ENCODE measurements at regions not wholly inside any gene's neighbourhood (a gene's known extent, or its start where the extent isn't known, plus 50 kb on each side); places are given as distances from the start of the nearest gene placed in this dataset.

- no peaks in the 10 kb centered on the region for H3K4me1 ChIP-seq
- TF ChIP-seq, protein P1, sequence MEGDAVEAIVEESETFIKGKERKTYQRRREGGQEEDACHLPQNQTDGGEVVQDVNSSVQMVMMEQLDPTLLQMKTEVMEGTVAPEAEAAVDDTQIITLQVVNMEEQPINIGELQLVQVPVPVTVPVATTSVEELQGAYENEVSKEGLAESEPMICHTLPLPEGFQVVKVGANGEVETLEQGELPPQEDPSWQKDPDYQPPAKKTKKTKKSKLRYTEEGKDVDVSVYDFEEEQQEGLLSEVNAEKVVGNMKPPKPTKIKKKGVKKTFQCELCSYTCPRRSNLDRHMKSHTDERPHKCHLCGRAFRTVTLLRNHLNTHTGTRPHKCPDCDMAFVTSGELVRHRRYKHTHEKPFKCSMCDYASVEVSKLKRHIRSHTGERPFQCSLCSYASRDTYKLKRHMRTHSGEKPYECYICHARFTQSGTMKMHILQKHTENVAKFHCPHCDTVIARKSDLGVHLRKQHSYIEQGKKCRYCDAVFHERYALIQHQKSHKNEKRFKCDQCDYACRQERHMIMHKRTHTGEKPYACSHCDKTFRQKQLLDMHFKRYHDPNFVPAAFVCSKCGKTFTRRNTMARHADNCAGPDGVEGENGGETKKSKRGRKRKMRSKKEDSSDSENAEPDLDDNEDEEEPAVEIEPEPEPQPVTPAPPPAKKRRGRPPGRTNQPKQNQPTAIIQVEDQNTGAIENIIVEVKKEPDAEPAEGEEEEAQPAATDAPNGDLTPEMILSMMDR (IDR thresholded peaks at IDR 0.05), result no peak
- H3K4me3 ChIP-seq, result no peak overlapping the region
- FAIRE-seq (no peak), ATAC-seq (no peak), DNase-seq (no peak)
- intact Hi-C loops (cut with DNase I), result no loop called here
- peaks cover 0 to 4% (median 0%) of the 10 kb centered on the region in 4 donors for H3K27me3 ChIP-seq
- H3K36me3 ChIP-seq, result no peaks in the 10 kb centered on the region
- 62 to 73% methylated on average over 2 of the region's 2 CpGs for WGBS, 2 donors
- no peaks in the 10 kb centered on the region for H3K9me3 ChIP-seq
- no peak overlapping the region for H3K27ac ChIP-seq
Measured at GRCh38 chr2:41634686-41635085, 413.1 kb upstream of the PKDCC start.

DNA sequence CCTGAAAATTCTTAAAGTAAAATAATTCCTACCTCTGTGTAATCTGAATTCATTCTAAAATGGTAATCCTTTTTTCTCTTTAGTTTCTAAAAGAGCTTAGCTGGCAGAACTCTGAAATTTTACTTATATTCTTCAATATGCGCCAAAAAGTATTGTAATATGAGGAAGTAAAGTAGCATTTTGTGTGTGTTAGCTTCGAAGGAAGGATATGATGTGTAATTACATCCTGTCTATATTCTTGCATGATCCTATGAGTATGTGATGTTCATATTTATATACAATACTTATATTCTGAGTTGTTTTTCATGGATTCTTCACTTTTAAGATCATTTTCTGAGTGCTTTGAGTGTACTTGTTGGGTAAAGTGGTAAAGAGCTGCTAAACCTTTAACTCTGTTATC, 402.9 kb upstream of the PKDCC start:
- Histone ChIP-seq H3K4me3 (no peak overlapping the region), H3K4me1 (no peaks in the 10 kb centered on the region), H3K9me3 (no peaks in the 10 kb centered on the region), H3K27ac (no peak overlapping the region), H3K27me3 (no peaks in the 10 kb centered on the region), H3K36me3 (no peaks in the 10 kb centered on the region)
- intact Hi-C loops (cut with DNase I), result no loop called here
- WGBS, 2 donors, result 52 to 68% methylated on average over 2 of the region's 2 CpGs
- ATAC-seq (no peak), FAIRE-seq (no peak), DNase-seq (no peak)
- TF ChIP-seq, protein P1 (IDR thresholded peaks at IDR 0.05), result no peak

- WGBS, 2 donors, result 57 to 88% methylated on average over 1 of the region's 1 CpG
- FAIRE-seq, result no peak
- intact Hi-C loops (cut with DNase I), result no loop called here
- Histone ChIP-seq H3K9me3 (no peaks in the 10 kb centered on the region), H3K4me3 (no peak overlapping the region), H3K4me1 (no peaks in the 10 kb centered on the region), H3K27ac (no peak overlapping the region), H3K36me3 (no peaks in the 10 kb centered on the region), H3K27me3 (no peaks in the 10 kb centered on the region)
- ATAC-seq, result no peak
- TF ChIP-seq, protein P1 (IDR thresholded peaks at IDR 0.05), result no peak
- no peak for DNase-seq
Measured at GRCh38 chr2:41647468-41648050, 400.3 kb upstream of the PKDCC start.

DNA sequence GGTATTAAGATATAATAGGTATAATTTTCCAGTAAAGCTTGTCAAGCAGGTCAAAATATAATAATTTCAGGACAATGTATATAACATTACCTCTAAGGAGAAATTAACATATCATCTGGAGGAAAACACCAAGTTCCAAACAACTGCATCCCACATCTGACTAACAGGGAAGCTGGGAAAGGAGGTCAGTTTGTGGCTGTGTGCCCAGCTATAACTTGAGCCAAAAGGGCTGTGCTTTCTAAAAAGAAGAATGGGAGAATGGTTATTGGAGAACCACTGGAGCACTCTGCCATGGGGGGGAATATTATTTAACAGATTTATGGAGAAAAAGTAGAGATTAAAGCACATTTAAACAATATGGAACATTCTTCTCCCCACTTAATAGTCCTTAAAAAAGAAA, 390.6 kb upstream of the PKDCC start:
- FAIRE-seq, result no peak
- DNase-seq, result no peak
- Histone ChIP-seq H3K4me3 (no peak overlapping the region), H3K27ac (no peak overlapping the region), H3K4me1 (no peaks in the 10 kb centered on the region), H3K36me3 (no peaks in the 10 kb centered on the region), H3K9me3 (no peaks in the 10 kb centered on the region), H3K27me3 (no peaks in the 10 kb centered on the region)
- ATAC-seq, result no peak
- TF ChIP-seq, protein P1 (IDR thresholded peaks at IDR 0.05), result no peak
- intact Hi-C loops (cut with DNase I), result no loop called here

DNA sequence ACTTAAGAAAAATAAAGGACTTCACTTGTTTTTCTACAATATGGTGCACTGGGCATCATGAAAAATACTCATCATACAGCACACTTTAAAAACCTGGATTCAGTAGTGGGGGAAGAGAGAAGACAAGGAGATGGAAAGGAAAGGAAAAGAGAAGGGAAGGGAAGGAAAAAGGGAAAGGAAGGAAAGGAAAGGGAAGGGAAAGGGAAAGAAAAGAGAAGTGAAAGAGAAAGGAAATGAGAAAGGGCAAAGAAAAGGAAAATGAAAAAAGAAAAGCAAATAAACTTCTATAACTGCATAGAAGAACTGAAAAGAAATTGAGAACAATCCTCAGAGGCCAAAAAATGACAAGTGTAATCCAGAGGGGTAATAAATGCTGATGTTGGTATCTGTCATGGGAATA, 388.1 kb upstream of the PKDCC start:
- TF ChIP-seq, protein P1 (IDR thresholded peaks at IDR 0.05), result no peak
- DNase-seq (no peak), ATAC-seq (no peak), FAIRE-seq (no peak)
- no peaks in the 10 kb centered on the region for H3K9me3 ChIP-seq
- no peaks in the 10 kb centered on the region for H3K4me1 ChIP-seq
- no peaks in the 10 kb centered on the region for H3K27me3 ChIP-seq
- H3K4me3 ChIP-seq, result no peak overlapping the region
- H3K36me3 ChIP-seq, result no peaks in the 10 kb centered on the region
- H3K27ac ChIP-seq, result no peak overlapping the region
- intact Hi-C loops (cut with DNase I), result no loop called here

All from pancreas (tissue), 10 donors.